ENCODE measurements at regions not wholly inside any gene's neighbourhood (a gene's known extent, or its start where the extent isn't known, plus 50 kb on each side); places are given as distances from the start of the nearest gene placed in this dataset.

DNA sequence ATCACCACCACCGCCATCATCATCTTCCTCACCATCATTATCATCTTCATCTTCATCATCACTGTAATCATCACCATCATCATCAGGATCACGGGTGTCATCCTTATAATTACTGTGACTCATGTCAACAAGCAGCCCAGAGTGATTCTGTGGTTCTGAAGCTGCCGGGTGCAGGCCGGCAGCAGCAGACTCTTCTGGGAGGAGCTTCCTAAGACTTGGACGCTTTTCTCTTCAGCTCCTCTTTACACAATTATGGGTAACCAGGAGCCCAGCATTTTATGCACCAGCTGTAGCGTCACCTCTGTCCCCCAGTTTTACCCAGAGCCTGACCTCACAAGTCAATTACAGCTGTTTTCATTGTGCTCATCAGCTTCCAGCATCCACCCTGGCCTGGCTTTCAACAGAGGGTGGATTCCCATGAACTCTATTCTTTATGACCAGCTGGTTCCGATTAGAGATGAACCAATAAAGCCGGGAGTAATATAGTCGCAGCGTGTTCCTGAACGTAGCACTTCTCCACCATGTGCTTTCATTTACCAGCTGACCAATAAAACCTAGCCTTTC lies 275.8 kb downstream of the FOXL1 start:
- H3K27me3 ChIP-seq (ENCODE audit: insufficient read depth, low read length, poor library complexity): no peaks in the 10 kb centered on the region
- no peak overlapping the region for H4K8ac ChIP-seq (ENCODE audit: low read depth, low read length)
- H3K18ac ChIP-seq (ENCODE audit: low read length): no peak overlapping the region
- no peak overlapping the region for H2BK15ac ChIP-seq (replicated peaks; ENCODE audit: low read depth)
- H3K4me2 ChIP-seq (ENCODE audit: low read length): no peak overlapping the region
- H2AK5ac ChIP-seq (ENCODE audit: low read length): no peak overlapping the region
- no peaks in the 10 kb centered on the region for H3K79me2 ChIP-seq (ENCODE audit: control insufficient read depth, insufficient read depth, low read length)
- H3K4me3 ChIP-seq (ENCODE audit: low read length): no peak overlapping the region
- H3K9ac ChIP-seq (ENCODE audit: low read length): no peak overlapping the region
- H3K4me1 ChIP-seq (ENCODE audit: control insufficient read depth, low read depth, low read length): no peaks in the 10 kb centered on the region
- no peaks in the 10 kb centered on the region for H3K36me3 ChIP-seq (ENCODE audit: control insufficient read depth, insufficient read depth, low read length)
- no peak for DNase-seq
- no peak overlapping the region for H2BK5ac ChIP-seq (ENCODE audit: low read length)
- no CpG with 5 or more reads among the region's 11 CpGs for WGBS (ENCODE audit: extremely low coverage, insufficient coverage, low lambda C conversion rate)
- H4K5ac ChIP-seq (ENCODE audit: low read length): no peak overlapping the region
- H3K4ac ChIP-seq (ENCODE audit: low read depth, low read length): no peak overlapping the region
- no peak overlapping the region for H3K27ac ChIP-seq (ENCODE audit: low read depth, low read length)
- H3K79me1 ChIP-seq (ENCODE audit: low read length): no peaks in the 10 kb centered on the region
- no peak overlapping the region for H2BK120ac ChIP-seq (ENCODE audit: low read depth, low read length)
- no peak overlapping the region for H3K23ac ChIP-seq (ENCODE audit: low read length)
- no peak overlapping the region for H3K56ac ChIP-seq (ENCODE audit: low read length)

GRCh38 chr16:86854626-86855294 lies 276.4 kb downstream of the FOXL1 start:
- DNase-seq: no peak
- Histone ChIP-seq H2AK5ac (ENCODE audit: low read length) (no peak overlapping the region), H3K56ac (ENCODE audit: low read length) (no peak overlapping the region), H3K23ac (ENCODE audit: low read length) (no peak overlapping the region), H3K27me3 (ENCODE audit: insufficient read depth, low read length, poor library complexity) (no peaks in the 10 kb centered on the region), H2BK5ac (ENCODE audit: low read length) (no peak overlapping the region), H4K5ac (ENCODE audit: low read length) (no peak overlapping the region), H3K27ac (ENCODE audit: low read depth, low read length) (no peak overlapping the region), H3K9ac (ENCODE audit: low read length) (no peak overlapping the region), H4K8ac (ENCODE audit: low read depth, low read length) (no peak overlapping the region), H3K4me1 (ENCODE audit: control insufficient read depth, low read depth, low read length) (no peaks in the 10 kb centered on the region), H3K4me3 (ENCODE audit: low read length) (no peak overlapping the region), H3K18ac (ENCODE audit: low read length) (no peak overlapping the region), H2BK120ac (ENCODE audit: low read depth, low read length) (no peak overlapping the region), H2BK15ac (replicated peaks; ENCODE audit: low read depth) (no peak overlapping the region), H3K79me1 (ENCODE audit: low read length) (no peaks in the 10 kb centered on the region), H3K4me2 (ENCODE audit: low read length) (no peak overlapping the region), H3K79me2 (ENCODE audit: control insufficient read depth, insufficient read depth, low read length) (no peaks in the 10 kb centered on the region), H3K36me3 (ENCODE audit: control insufficient read depth, insufficient read depth, low read length) (no peaks in the 10 kb centered on the region), H3K4ac (ENCODE audit: low read depth, low read length) (no peak overlapping the region)
- 100% methylated on average over 3 of the region's 7 CpGs for WGBS (ENCODE audit: extremely low coverage, insufficient coverage, low lambda C conversion rate)

- H3K4me1 ChIP-seq (ENCODE audit: control insufficient read depth, low read depth, low read length): no peaks in the 10 kb centered on the region
- WGBS (ENCODE audit: extremely low coverage, insufficient coverage, low lambda C conversion rate): no CpG with 5 or more reads among the region's 15 CpGs
- no peak overlapping the region for H4K5ac ChIP-seq (ENCODE audit: low read length)
- no peak for DNase-seq
- no peak overlapping the region for H3K23ac ChIP-seq (ENCODE audit: low read length)
- H3K56ac ChIP-seq (ENCODE audit: low read length): no peak overlapping the region
- H3K9ac ChIP-seq (ENCODE audit: low read length): no peak overlapping the region
- H3K4me3 ChIP-seq (ENCODE audit: low read length): no peak overlapping the region
- H3K4me2 ChIP-seq (ENCODE audit: low read length): no peak overlapping the region
- H2BK15ac ChIP-seq (replicated peaks; ENCODE audit: low read depth): no peak overlapping the region
- H2BK5ac ChIP-seq (ENCODE audit: low read length): no peak overlapping the region
- H3K79me1 ChIP-seq (ENCODE audit: low read length): no peaks in the 10 kb centered on the region
- H3K27ac ChIP-seq (ENCODE audit: low read depth, low read length): no peak overlapping the region
- no peak overlapping the region for H3K4ac ChIP-seq (ENCODE audit: low read depth, low read length)
- H3K79me2 ChIP-seq (ENCODE audit: control insufficient read depth, insufficient read depth, low read length): no peaks in the 10 kb centered on the region
- no peak overlapping the region for H4K8ac ChIP-seq (ENCODE audit: low read depth, low read length)
- no peak overlapping the region for H2AK5ac ChIP-seq (ENCODE audit: low read length)
- no peaks in the 10 kb centered on the region for H3K36me3 ChIP-seq (ENCODE audit: control insufficient read depth, insufficient read depth, low read length)
- H2BK120ac ChIP-seq (ENCODE audit: low read depth, low read length): no peak overlapping the region
- H3K27me3 ChIP-seq (ENCODE audit: insufficient read depth, low read length, poor library complexity): no peaks in the 10 kb centered on the region
- H3K18ac ChIP-seq (ENCODE audit: low read length): no peak overlapping the region
Measured at GRCh38 chr16:86856946-86857586, 278.7 kb downstream of the FOXL1 start.

DNA sequence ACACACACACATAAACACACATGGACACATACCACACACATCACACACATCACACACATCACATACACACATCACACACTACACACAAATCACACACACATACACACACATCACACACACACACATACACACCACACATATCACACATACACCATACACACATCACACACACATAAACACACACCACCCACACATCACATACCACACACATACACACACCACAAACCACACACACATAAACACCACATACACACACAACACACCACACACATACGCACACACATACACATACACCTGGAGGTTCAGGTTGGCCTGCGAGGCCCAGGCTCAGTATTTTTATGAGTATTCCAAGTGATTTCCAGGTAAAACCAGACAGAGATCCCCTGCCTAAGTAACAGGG lies 279.5 kb downstream of the FOXL1 start:
- Histone ChIP-seq H3K79me2 (ENCODE audit: control insufficient read depth, insufficient read depth, low read length) (no peaks in the 10 kb centered on the region), H3K18ac (ENCODE audit: low read length) (no peak overlapping the region), H4K8ac (ENCODE audit: low read depth, low read length) (no peak overlapping the region), H2AK5ac (ENCODE audit: low read length) (no peak overlapping the region), H3K56ac (ENCODE audit: low read length) (no peak overlapping the region), H2BK5ac (ENCODE audit: low read length) (no peak overlapping the region), H3K4me2 (ENCODE audit: low read length) (no peak overlapping the region), H3K23ac (ENCODE audit: low read length) (no peak overlapping the region), H3K27me3 (ENCODE audit: insufficient read depth, low read length, poor library complexity) (no peaks in the 10 kb centered on the region), H3K4ac (ENCODE audit: low read depth, low read length) (no peak overlapping the region), H3K4me1 (ENCODE audit: control insufficient read depth, low read depth, low read length) (no peaks in the 10 kb centered on the region), H2BK15ac (replicated peaks; ENCODE audit: low read depth) (no peak overlapping the region), H3K9ac (ENCODE audit: low read length) (no peak overlapping the region), H2BK120ac (ENCODE audit: low read depth, low read length) (no peak overlapping the region), H3K4me3 (ENCODE audit: low read length) (no peak overlapping the region), H3K36me3 (ENCODE audit: control insufficient read depth, insufficient read depth, low read length) (no peaks in the 10 kb centered on the region), H4K5ac (ENCODE audit: low read length) (no peak overlapping the region), H3K79me1 (ENCODE audit: low read length) (no peaks in the 10 kb centered on the region), H3K27ac (ENCODE audit: low read depth, low read length) (no peak overlapping the region)
- no peak for DNase-seq
- 100% methylated on average over 1 of the region's 2 CpGs for WGBS (ENCODE audit: extremely low coverage, insufficient coverage, low lambda C conversion rate)

GRCh38 chr16:86858501-86858900 lies 280.2 kb downstream of the FOXL1 start:
- no peak overlapping the region for H4K8ac ChIP-seq (ENCODE audit: low read depth, low read length)
- H2BK15ac ChIP-seq (replicated peaks; ENCODE audit: low read depth): no peak overlapping the region
- H3K27me3 ChIP-seq (ENCODE audit: insufficient read depth, low read length, poor library complexity): no peaks in the 10 kb centered on the region
- no peak for DNase-seq
- no peaks in the 10 kb centered on the region for H3K79me2 ChIP-seq (ENCODE audit: control insufficient read depth, insufficient read depth, low read length)
- no peaks in the 10 kb centered on the region for H3K36me3 ChIP-seq (ENCODE audit: control insufficient read depth, insufficient read depth, low read length)
- no peak overlapping the region for H3K9ac ChIP-seq (ENCODE audit: low read length)
- H2AK5ac ChIP-seq (ENCODE audit: low read length): no peak overlapping the region
- H3K56ac ChIP-seq (ENCODE audit: low read length): no peak overlapping the region
- no peak overlapping the region for H3K4me2 ChIP-seq (ENCODE audit: low read length)
- H2BK120ac ChIP-seq (ENCODE audit: low read depth, low read length): no peak overlapping the region
- no peak overlapping the region for H2BK5ac ChIP-seq (ENCODE audit: low read length)
- no peak overlapping the region for H3K23ac ChIP-seq (ENCODE audit: low read length)
- H3K4me3 ChIP-seq (ENCODE audit: low read length): no peak overlapping the region
- no peaks in the 10 kb centered on the region for H3K4me1 ChIP-seq (ENCODE audit: control insufficient read depth, low read depth, low read length)
- WGBS (ENCODE audit: extremely low coverage, insufficient coverage, low lambda C conversion rate): no CpG with 5 or more reads among the region's 10 CpGs
- no peak overlapping the region for H3K4ac ChIP-seq (ENCODE audit: low read depth, low read length)
- H3K27ac ChIP-seq (ENCODE audit: low read depth, low read length): no peak overlapping the region
- no peaks in the 10 kb centered on the region for H3K79me1 ChIP-seq (ENCODE audit: low read length)
- no peak overlapping the region for H3K18ac ChIP-seq (ENCODE audit: low read length)
- no peak overlapping the region for H4K5ac ChIP-seq (ENCODE audit: low read length)
